T47D (cell line): ENCODE measurements at regions not wholly inside any gene's neighbourhood (a gene's known extent, or its start where the extent isn't known, plus 50 kb on each side); places are given as distances from the start of the nearest gene placed in this dataset.
"Not testable (repeated sequence)": the region's sequence is repeated elsewhere in the genome, so short reads cannot be mapped to it uniquely, and the experiment has no call there.

Experiments used
- DNase-seq, 2 experiments: peaks; one replicate each; pipeline versions ENCODE4 v3.0.0 to v3.0.0-alpha.2; 2011 to 2012; ENCODE audit warnings: low read depth in 1 of 2, low spot score in 1 of 2
- JUND ChIP-seq: IDR thresholded peaks from 2 replicates; pipeline ENCODE4 v1.6.1; 2012; ENCODE audit warnings: low read depth
- in situ Hi-C: cut with HindIII; loops from 2 replicates; pipeline ENCODE4 v1.10.0; 2016; ENCODE audit warnings: low sequenced_read_pairs, low pct_unique_long_range_greater_than_20kb

- no peak for TF ChIP-seq JUND
- no peak for DNase-seq
- in situ Hi-C loops: no loop called here
These were observed 186.4 kb upstream of the NANOGP8 start for GRCh38 chr15:35271371-35272043.

- TF ChIP-seq JUND: no peak
- no peak for DNase-seq
- in situ Hi-C loops: no loop called here
These were observed 175.8 kb upstream of the NANOGP8 start for GRCh38 chr15:35260941-35261340.

GRCh38 chr15:35260274-35260673, 175.2 kb upstream of the NANOGP8 start:
- in situ Hi-C loops, DNase-seq: not testable (repeated sequence)

GRCh38 chr15:35256551-35256950, 171.5 kb upstream of the NANOGP8 start:
- TF ChIP-seq JUND: no peak
- in situ Hi-C loops: no loop called here
- no peak for DNase-seq

- no peak for DNase-seq
- no peak for TF ChIP-seq JUND
- in situ Hi-C loops: no loop called here
These were observed 171.0 kb upstream of the NANOGP8 start for GRCh38 chr15:35256141-35256540.

- DNase-seq, in situ Hi-C loops: not testable (repeated sequence)
These were observed 169.8 kb upstream of the NANOGP8 start for GRCh38 chr15:35254908-35255307.

GRCh38 chr15:35254062-35254461, 169.0 kb upstream of the NANOGP8 start:
- TF ChIP-seq JUND: no peak
- in situ Hi-C loops: no loop called here
- DNase-seq: no peak

- TF ChIP-seq JUND: no peak
- in situ Hi-C loops: no loop called here
- DNase-seq: no peak
These were observed 167.3 kb upstream of the NANOGP8 start for GRCh38 chr15:35252351-35252865.

- no peak for DNase-seq
- no peak for TF ChIP-seq JUND
- in situ Hi-C loops: no loop called here
These were observed 162.1 kb upstream of the NANOGP8 start for GRCh38 chr15:35247150-35247549.

- no peak for DNase-seq
- in situ Hi-C loops: no loop called here
- TF ChIP-seq JUND: no peak
These were observed 161.4 kb upstream of the NANOGP8 start for GRCh38 chr15:35246451-35246850.

- in situ Hi-C loops, DNase-seq: not testable (repeated sequence)
These were observed 160.6 kb upstream of the NANOGP8 start for GRCh38 chr15:35245681-35246080.

GRCh38 chr15:35244227-35244626, 159.1 kb upstream of the NANOGP8 start:
- in situ Hi-C loops: no loop called here
- TF ChIP-seq JUND: no peak
- DNase-seq: no peak

- in situ Hi-C loops: no loop called here
- no peak for DNase-seq
- TF ChIP-seq JUND: no peak
These were observed 158.7 kb upstream of the NANOGP8 start for GRCh38 chr15:35243758-35244157.

GRCh38 chr15:35239693-35240092, 154.6 kb upstream of the NANOGP8 start:
- in situ Hi-C loops, DNase-seq: not testable (repeated sequence)

GRCh38 chr15:35238448-35238847, 153.4 kb upstream of the NANOGP8 start:
- DNase-seq, in situ Hi-C loops: not testable (repeated sequence)
